Prostate gland (tissue), 2 donors: ENCODE measurements at regions not wholly inside any gene's neighbourhood (a gene's known extent, or its start where the extent isn't known, plus 50 kb on each side); places are given as distances from the start of the nearest gene placed in this dataset.

Experiments
- DNase-seq: peaks from one replicate; pipeline ENCODE4 v3.0.0-alpha.2; 2019; ENCODE audit warnings: low spot score
- H3K27ac ChIP-seq, 2 donors: fragments of 200-600 bp; sonication (generic); 2 replicates each; pipeline ENCODE4 v1.5.1; 2017 to 2019
- H3K27me3 ChIP-seq: fragments of 200-600 bp; sonication (generic); replicated peaks from 2 replicates; pipeline ENCODE4 v1.5.1; 2019; ENCODE audit not compliant: insufficient read depth
- H3K36me3 ChIP-seq, 2 donors: fragments of 200-600 bp; sonication (generic); 1 replicate in 1 of 2; 2 replicates in 1 of 2; pipeline versions ENCODE4 v1.5.1 to v1.8.1; 2017 to 2019
- H3K4me1 ChIP-seq: fragments of 200-600 bp; sonication (generic); replicated peaks from 2 replicates; pipeline ENCODE4 v1.5.1; 2019
- H3K4me3 ChIP-seq, 2 donors: fragments of 200-600 bp; sonication (generic); 2 replicates each; pipeline ENCODE4 v1.5.1; 2017 to 2019
- H3K9me3 ChIP-seq: fragments of 200-600 bp; sonication (generic); 2 replicates; pipeline ENCODE4 v1.5.1; 2017
- CTCF ChIP-seq, 4 experiments: fragments of 200-600 bp in 2 of 4; fragments of 450-650 bp in 2 of 4; sonication (generic) in 2 of 4; IDR thresholded peaks; 1 replicate in 3 of 4; 2 replicates in 1 of 4; pipeline ENCODE4 v1.5.1; 2016 to 2019; ENCODE audit warnings: antibody characterized with exemption in 4 of 4, mild to moderate bottlenecking in 2 of 4, moderate library complexity in 2 of 4
- POLR2A ChIP-seq: fragments of 450-650 bp; IDR thresholded peaks from one replicate; pipeline ENCODE4 v1.6.1; 2016; ENCODE audit warnings: antibody characterized with exemption, mild to moderate bottlenecking
- POLR2AphosphoS5 ChIP-seq: sonication (generic); formaldehyde crosslinking; IDR thresholded peaks from one replicate; pipeline ENCODE4 v1.6.1; 2017; ENCODE audit warnings: antibody characterized with exemption
- WGBS: methylation state at CpG from one replicate; pipeline ENCODE4 v1.1.5; 2018; 5-methylcytosine and 5-hydroxymethylcytosine counted together
- intact Hi-C: fragments of 100-400 bp; cut with DNase I; formaldehyde crosslinking; loops from one replicate; pipeline ENCODE4 v1.14.2; 2022

GRCh38 chr4:15239866-15240265, 188.0 kb upstream of the C1QTNF7 start:
- H3K27me3 ChIP-seq: no peaks in the 10 kb centered on the region
- no peak for DNase-seq
- H3K36me3 ChIP-seq: no peaks in the 10 kb centered on the region
- no peak for TF ChIP-seq POLR2A
- TF ChIP-seq CTCF (IDR thresholded peaks at IDR 0.05): no peak
- no peak for TF ChIP-seq POLR2AphosphoS5
- WGBS: 35% methylated on average over 4 of the region's 4 CpGs
- intact Hi-C loops: loop anchor here (2.0 to 5.0 kb wide), 3 partner anchors 87 to 217 kb away; no protein-coding TSS in a partner anchor
- no peaks in the 10 kb centered on the region for H3K9me3 ChIP-seq
- no peaks in the 10 kb centered on the region for H3K4me1 ChIP-seq
- H3K4me3 ChIP-seq: no peak overlapping the region
- H3K27ac ChIP-seq: no peak overlapping the region

GRCh38 chr4:15240764-15241163, 187.1 kb upstream of the C1QTNF7 start:
- Histone ChIP-seq H3K36me3 (no peaks in the 10 kb centered on the region), H3K27me3 (no peaks in the 10 kb centered on the region), H3K27ac (no peak overlapping the region), H3K4me1 (no peaks in the 10 kb centered on the region), H3K9me3 (no peaks in the 10 kb centered on the region), H3K4me3 (no peak overlapping the region)
- TF ChIP-seq CTCF (IDR thresholded peaks at IDR 0.05): no peak
- peak; percentile 61 for TF ChIP-seq POLR2AphosphoS5
- intact Hi-C loops: no loop called here
- 47% methylated on average over 3 of the region's 3 CpGs for WGBS
- DNase-seq: no peak

GRCh38 chr4:15242021-15242420, 185.8 kb upstream of the C1QTNF7 start:
- no peaks in the 10 kb centered on the region for H3K36me3 ChIP-seq
- no peaks in the 10 kb centered on the region for H3K27me3 ChIP-seq
- no peak overlapping the region for H3K4me3 ChIP-seq
- H3K27ac ChIP-seq: no peak overlapping the region
- no peaks in the 10 kb centered on the region for H3K9me3 ChIP-seq
- no peaks in the 10 kb centered on the region for H3K4me1 ChIP-seq
- 91% methylated on average over 1 of the region's 1 CpG for WGBS
- intact Hi-C loops: no loop called here
- DNase-seq: no peak
- TF ChIP-seq POLR2A (no peak), CTCF (IDR thresholded peaks at IDR 0.05) (no peak), POLR2AphosphoS5 (no peak)

- Histone ChIP-seq H3K27ac (no peak overlapping the region), H3K4me3 (no peak overlapping the region), H3K4me1 (no peaks in the 10 kb centered on the region), H3K36me3 (no peaks in the 10 kb centered on the region), H3K27me3 (no peaks in the 10 kb centered on the region), H3K9me3 (no peaks in the 10 kb centered on the region)
- WGBS: 92% methylated on average over 2 of the region's 2 CpGs
- TF ChIP-seq POLR2AphosphoS5 (no peak), CTCF (IDR thresholded peaks at IDR 0.05) (no peak), POLR2A (no peak)
- no peak for DNase-seq
- intact Hi-C loops: no loop called here
These were observed 183.5 kb upstream of the C1QTNF7 start for GRCh38 chr4:15244354-15244753.

GRCh38 chr4:15245006-15245530, 182.8 kb upstream of the C1QTNF7 start:
- WGBS: 74% methylated on average over 3 of the region's 3 CpGs
- no peaks in the 10 kb centered on the region for H3K36me3 ChIP-seq
- H3K4me1 ChIP-seq: no peaks in the 10 kb centered on the region
- H3K9me3 ChIP-seq: no peaks in the 10 kb centered on the region
- no peaks in the 10 kb centered on the region for H3K27me3 ChIP-seq
- intact Hi-C loops: no loop called here
- H3K4me3 ChIP-seq: no peak overlapping the region
- no peak overlapping the region for H3K27ac ChIP-seq
- DNase-seq: no peak
- TF ChIP-seq POLR2A (no peak), CTCF (IDR thresholded peaks at IDR 0.05) (no peak), POLR2AphosphoS5 (no peak)
